GM13976 (cell line): ENCODE measurements at regions not wholly inside any gene's neighbourhood (a gene's known extent, or its start where the extent isn't known, plus 50 kb on each side); places are given as distances from the start of the nearest gene placed in this dataset.

Experiments used
- DNase-seq: peaks from one replicate; pipeline ENCODE4 v3.0.0; 2012; ENCODE audit warnings: low spot score
- CTCF ChIP-seq: IDR thresholded peaks from 2 replicates; pipeline ENCODE4 v1.5.1; 2012; ENCODE audit warnings: borderline replicate concordance, mild to moderate bottlenecking; ENCODE audit not compliant: insufficient read depth; ENCODE audit errors: extremely low read depth, missing control alignments, control extremely low read depth
- in situ Hi-C: fragments of 300-500 bp; cut with MboI; formaldehyde crosslinking; loops from one replicate; pipeline ENCODE4 v1.12.0; 2022; ENCODE audit warnings: low sequenced_read_pairs, mixed read lengths, inconsistent platforms; ENCODE audit not compliant: unreplicated experiment

- no peak for TF ChIP-seq CTCF
- no peak for DNase-seq
- in situ Hi-C loops: no loop called here
Measured at GRCh38 chr7:109009636-109010035, 440.0 kb downstream of the DNAJB9 start.

GRCh38 chr7:109020251-109020650 is 450.6 kb downstream of the DNAJB9 start:
- no peak for TF ChIP-seq CTCF
- no peak for DNase-seq
- in situ Hi-C loops: no loop called here

GRCh38 chr7:109021390-109021789 is 451.7 kb downstream of the DNAJB9 start:
- TF ChIP-seq CTCF: no peak
- in situ Hi-C loops: no loop called here
- DNase-seq: no peak

- in situ Hi-C loops: no loop called here
- no peak for DNase-seq
Measured at GRCh38 chr7:109029866-109030265, 460.2 kb downstream of the DNAJB9 start.

GRCh38 chr7:109044691-109045090 is 475.0 kb downstream of the DNAJB9 start:
- no peak for DNase-seq
- in situ Hi-C loops: no loop called here
- TF ChIP-seq CTCF: no peak

More at GRCh38 chr7:109029866-109030265, 460.2 kb downstream of the DNAJB9 start:
- no peak for TF ChIP-seq CTCF

- in situ Hi-C loops: no loop called here
- TF ChIP-seq CTCF: no peak
- no peak for DNase-seq
Measured at GRCh38 chr7:109049366-109049765, 479.7 kb downstream of the DNAJB9 start.

- no peak for TF ChIP-seq CTCF
- in situ Hi-C loops: no loop called here
- no peak for DNase-seq
Measured at GRCh38 chr7:109059089-109059488, 489.4 kb downstream of the DNAJB9 start.
